Epithelial cell of proximal tubule (primary cell): ENCODE measurements at regions not wholly inside any gene's neighbourhood (a gene's known extent, or its start where the extent isn't known, plus 50 kb on each side); places are given as distances from the start of the nearest gene placed in this dataset.

Source experiments
- DNase-seq: peaks from one replicate; pipeline ENCODE4 v3.0.0-alpha.2; 2011; ENCODE audit warnings: low read depth
- H3K4me3 ChIP-seq: 2 replicates; pipeline ENCODE4 v1.5.1; 2011; ENCODE audit warnings: low read depth, mild to moderate bottlenecking, low read length
- TF ChIP-seq, protein P1 (sequence below): conservative IDR thresholded peaks from 2 replicates; pipeline ENCODE4 v1.5.1; 2012; ENCODE audit warnings: low read depth, mild to moderate bottlenecking, low read length

DNA sequence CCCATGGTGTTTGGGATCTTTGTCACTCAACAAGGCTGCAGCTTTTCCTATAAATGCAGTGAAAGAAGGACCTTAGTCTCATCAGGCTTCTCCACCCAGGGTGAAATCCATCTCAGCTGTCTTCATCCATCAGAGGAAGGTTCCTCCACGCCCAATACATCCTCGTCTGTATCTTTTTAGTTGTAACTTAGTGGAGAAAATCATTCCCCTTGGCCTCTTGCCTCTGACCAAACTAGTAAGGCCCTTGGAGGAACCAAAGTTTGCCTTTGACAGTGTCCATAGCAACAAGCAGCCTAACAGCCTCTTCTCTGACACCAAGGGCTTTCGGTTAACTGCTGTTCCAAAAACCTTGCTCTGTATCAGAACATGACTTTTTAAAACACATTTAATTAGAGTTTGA lies 230.3 kb upstream of the ECI2 start:
- no peak for DNase-seq
- TF ChIP-seq, protein P1, sequence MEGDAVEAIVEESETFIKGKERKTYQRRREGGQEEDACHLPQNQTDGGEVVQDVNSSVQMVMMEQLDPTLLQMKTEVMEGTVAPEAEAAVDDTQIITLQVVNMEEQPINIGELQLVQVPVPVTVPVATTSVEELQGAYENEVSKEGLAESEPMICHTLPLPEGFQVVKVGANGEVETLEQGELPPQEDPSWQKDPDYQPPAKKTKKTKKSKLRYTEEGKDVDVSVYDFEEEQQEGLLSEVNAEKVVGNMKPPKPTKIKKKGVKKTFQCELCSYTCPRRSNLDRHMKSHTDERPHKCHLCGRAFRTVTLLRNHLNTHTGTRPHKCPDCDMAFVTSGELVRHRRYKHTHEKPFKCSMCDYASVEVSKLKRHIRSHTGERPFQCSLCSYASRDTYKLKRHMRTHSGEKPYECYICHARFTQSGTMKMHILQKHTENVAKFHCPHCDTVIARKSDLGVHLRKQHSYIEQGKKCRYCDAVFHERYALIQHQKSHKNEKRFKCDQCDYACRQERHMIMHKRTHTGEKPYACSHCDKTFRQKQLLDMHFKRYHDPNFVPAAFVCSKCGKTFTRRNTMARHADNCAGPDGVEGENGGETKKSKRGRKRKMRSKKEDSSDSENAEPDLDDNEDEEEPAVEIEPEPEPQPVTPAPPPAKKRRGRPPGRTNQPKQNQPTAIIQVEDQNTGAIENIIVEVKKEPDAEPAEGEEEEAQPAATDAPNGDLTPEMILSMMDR: no peak
- H3K4me3 ChIP-seq: no peak overlapping the region

DNA sequence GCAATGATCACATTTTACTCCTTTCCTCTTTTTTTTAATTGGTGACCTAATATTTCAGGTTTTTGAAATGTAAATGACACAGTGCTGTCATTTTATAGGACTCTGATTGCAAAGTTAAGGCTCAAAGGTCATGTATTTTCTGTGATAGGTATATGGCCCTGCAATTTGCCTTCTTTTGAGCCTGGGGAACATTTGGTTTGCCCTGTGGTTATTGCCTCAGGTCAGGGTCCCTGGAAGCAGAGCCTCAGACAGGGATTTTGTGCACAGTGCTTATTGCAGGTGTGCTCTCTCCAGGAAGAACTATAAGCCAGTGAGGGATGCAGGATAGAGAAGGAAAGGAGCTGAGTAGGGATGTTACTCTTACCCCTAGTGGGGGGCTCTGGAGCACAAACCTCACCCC lies 229.3 kb upstream of the ECI2 start:
- TF ChIP-seq, protein P1: no peak
- no peak overlapping the region for H3K4me3 ChIP-seq
- DNase-seq: no peak

DNA sequence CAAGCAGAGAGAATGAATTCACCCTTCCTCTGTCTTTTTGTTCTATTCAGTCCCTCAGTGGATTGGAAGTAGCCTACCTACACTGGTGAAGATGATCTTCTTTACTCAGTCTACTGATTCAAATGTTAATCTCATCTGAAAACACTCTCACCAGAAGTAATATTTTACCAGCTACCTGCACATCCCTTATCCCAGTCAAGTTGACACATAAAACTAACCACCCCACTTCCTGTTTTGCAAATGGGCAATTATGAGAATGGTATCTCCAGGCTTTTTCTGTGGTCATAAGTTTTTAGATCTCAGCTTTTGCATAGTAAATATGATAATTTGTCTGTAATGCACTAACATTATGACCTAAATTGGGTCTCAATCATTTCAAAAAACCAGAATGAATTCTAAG lies 228.8 kb upstream of the ECI2 start:
- TF ChIP-seq, protein P1: no peak
- H3K4me3 ChIP-seq: no peak overlapping the region
- DNase-seq: no peak

DNA sequence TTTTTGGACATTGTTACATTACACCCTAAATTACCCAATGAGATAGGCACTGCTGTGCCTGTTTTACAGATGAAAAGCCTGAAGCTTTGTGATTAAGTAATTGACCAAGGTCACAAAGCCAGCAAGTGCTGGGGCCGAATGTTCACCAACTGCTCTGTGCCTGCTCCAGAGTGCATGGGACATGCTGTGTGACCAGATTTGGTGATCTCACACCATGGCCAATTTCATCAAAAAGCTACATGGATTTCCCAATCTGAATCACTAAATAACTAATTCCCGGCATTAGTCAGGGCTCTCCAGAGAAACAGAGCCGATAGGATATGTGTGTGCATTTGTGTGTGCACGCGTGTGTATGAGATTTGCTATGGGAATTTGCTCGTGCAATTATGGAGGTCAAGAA lies 228.3 kb upstream of the ECI2 start:
- no peak overlapping the region for H3K4me3 ChIP-seq
- no peak for DNase-seq
- TF ChIP-seq, protein P1: no peak

DNA sequence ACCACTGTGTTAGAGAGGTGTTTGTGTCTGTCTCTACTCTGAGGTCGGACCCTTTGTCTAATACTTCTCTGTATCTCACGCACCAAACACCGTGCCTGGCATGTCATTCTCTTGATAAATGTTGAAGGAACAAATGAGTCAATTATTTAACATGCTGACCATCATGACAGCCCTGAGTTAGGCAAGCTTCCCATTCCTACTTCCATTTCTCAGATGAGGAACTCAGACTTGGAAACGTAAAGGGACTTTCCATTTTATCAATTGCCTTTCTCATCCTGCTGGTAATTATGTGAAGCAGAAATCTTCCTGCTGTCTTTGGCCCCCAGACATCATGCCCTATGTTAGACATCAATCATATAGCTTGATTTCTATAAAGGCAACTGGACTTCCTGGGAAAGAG lies 227.0 kb upstream of the ECI2 start:
- H3K4me3 ChIP-seq: no peak overlapping the region
- TF ChIP-seq, protein P1: no peak
- no peak for DNase-seq

DNA sequence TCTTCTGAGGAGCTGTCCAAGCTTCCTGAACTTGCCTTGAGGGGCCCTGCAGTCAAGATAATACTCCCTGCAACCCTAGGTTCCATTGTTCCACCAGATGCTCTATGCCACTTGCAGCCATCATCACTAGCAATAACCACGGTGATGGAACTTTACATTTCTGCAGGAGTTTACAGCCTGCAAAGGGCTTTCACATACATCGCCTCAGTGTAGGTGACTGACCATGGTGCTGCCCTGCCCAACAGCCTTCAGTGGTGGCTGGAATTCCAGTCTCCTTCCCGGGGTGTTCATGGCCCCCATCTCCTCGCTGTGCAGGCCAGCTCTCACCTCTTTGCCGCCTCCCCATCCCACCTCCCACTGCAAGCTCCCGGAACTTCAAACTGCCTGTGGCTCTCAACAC lies 225.5 kb upstream of the ECI2 start:
- H3K4me3 ChIP-seq: no peak overlapping the region
- no peak for DNase-seq
- TF ChIP-seq, protein P1: no peak

DNA sequence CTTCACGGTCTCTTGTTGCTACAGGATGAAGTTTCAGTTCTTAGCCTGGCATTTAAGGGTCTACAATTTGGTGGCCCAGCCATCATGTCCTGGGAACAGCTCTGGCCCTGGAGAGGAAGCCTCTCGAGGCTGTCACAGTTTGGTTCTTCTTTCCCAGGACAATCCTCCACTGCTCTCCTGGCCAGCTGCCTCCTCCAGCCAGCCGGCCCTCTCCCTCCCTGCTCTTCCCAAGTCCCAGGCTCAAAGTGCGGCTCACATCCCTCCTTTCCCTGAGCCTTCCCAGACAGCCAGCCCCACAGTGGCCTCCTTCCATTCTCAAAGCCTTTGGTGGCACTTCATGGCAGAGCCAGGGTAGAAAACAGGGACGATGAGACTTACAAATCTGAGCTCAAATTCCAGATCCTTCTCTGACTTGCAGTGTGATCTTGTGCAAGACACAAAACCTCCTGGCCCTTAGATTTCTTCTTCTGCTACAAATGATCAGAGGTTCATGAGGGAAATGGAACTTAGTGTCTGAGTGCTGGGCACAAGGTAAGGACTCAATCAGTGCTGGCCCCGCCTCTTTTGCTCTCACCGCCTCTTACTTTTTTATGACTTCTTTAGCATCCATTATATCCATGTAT lies 223.8 kb upstream of the ECI2 start:
- H3K4me3 ChIP-seq: no peak overlapping the region
- DNase-seq: no peak
- TF ChIP-seq, protein P1: no peak
